Colonic mucosa (tissue), 4 donors: ENCODE measurements at regions not wholly inside any gene's neighbourhood (a gene's known extent, or its start where the extent isn't known, plus 50 kb on each side); places are given as distances from the start of the nearest gene placed in this dataset.

Experiments used
- DNase-seq: peaks from one replicate; pipeline ENCODE4 v3.0.0-alpha.2; 2020
- H3K27ac ChIP-seq: fragments of 200-600 bp; one replicate; pipeline ENCODE4 v1.8.0; 2021
- H3K27me3 ChIP-seq: fragments of 200-600 bp; one replicate; pipeline ENCODE4 v1.8.0; 2021
- H3K36me3 ChIP-seq: fragments of 200-600 bp; one replicate; pipeline ENCODE4 v1.8.0; 2021
- H3K4me1 ChIP-seq: fragments of 200-600 bp; one replicate; pipeline ENCODE4 v1.8.0; 2021; ENCODE audit warnings: mild to moderate bottlenecking
- H3K4me3 ChIP-seq: fragments of 200-600 bp; one replicate; pipeline ENCODE4 v1.8.0; 2021
- H3K9ac ChIP-seq, 2 donors: one replicate each; pipeline ENCODE4 v1.7.0; 2013; ENCODE audit warnings: control low read depth in 2 of 2, low read depth in 2 of 2, low read length in 2 of 2
- H3K9me3 ChIP-seq: fragments of 200-600 bp; one replicate; pipeline ENCODE4 v1.8.0; 2021
- CTCF ChIP-seq: fragments of 200-600 bp; IDR thresholded peaks from one replicate; pipeline ENCODE4 v1.8.0; 2022; ENCODE audit warnings: antibody characterized with exemption, mild to moderate bottlenecking
- intact Hi-C: fragments of 100-400 bp; cut with DNase I; formaldehyde crosslinking; loops from one replicate; pipeline ENCODE4 v1.14.1; 2022
- donor health status: healthy.
- donor health status: DM: no; HTN: no; CAD: no.
- donor health status: DM: no; HTN: no; CAD: no.

- no peak overlapping the region for H3K27ac ChIP-seq
- H3K9me3 ChIP-seq, result no peaks in the 10 kb centered on the region
- H3K36me3 ChIP-seq, result no peaks in the 10 kb centered on the region
- intact Hi-C loops, result no loop called here
- no peak overlapping the region for H3K4me3 ChIP-seq
- H3K27me3 ChIP-seq, result no peaks in the 10 kb centered on the region
- no peak for TF ChIP-seq CTCF
- no peak overlapping the region for H3K9ac ChIP-seq
- DNase-seq, result no peak
- no peaks in the 10 kb centered on the region for H3K4me1 ChIP-seq
These were observed 72.0 kb downstream of the SPRY1 start for GRCh38 chr4:123468479-123469031.

GRCh38 chr4:123469245-123469644 lies 72.7 kb downstream of the SPRY1 start:
- TF ChIP-seq CTCF, result no peak
- intact Hi-C loops, result no loop called here

GRCh38 chr4:123469696-123470095 lies 73.1 kb downstream of the SPRY1 start:
- TF ChIP-seq CTCF, result no peak
- Histone ChIP-seq H3K36me3 (no peaks in the 10 kb centered on the region), H3K9me3 (no peaks in the 10 kb centered on the region), H3K27me3 (no peaks in the 10 kb centered on the region), H3K4me1 (no peaks in the 10 kb centered on the region), H3K4me3 (no peak overlapping the region), H3K27ac (no peak overlapping the region), H3K9ac (no peak overlapping the region)
- intact Hi-C loops, result no loop called here
- DNase-seq, result no peak

More at GRCh38 chr4:123469245-123469644, 72.7 kb downstream of the SPRY1 start:
- Histone ChIP-seq H3K9ac (no peak overlapping the region), H3K27ac (no peak overlapping the region), H3K36me3 (no peaks in the 10 kb centered on the region), H3K4me3 (no peak overlapping the region), H3K4me1 (no peaks in the 10 kb centered on the region), H3K27me3 (no peaks in the 10 kb centered on the region), H3K9me3 (no peaks in the 10 kb centered on the region)
- no peak for DNase-seq

- H3K36me3 ChIP-seq, result no peaks in the 10 kb centered on the region
- intact Hi-C loops, result no loop called here
- no peak for TF ChIP-seq CTCF
- H3K27ac ChIP-seq, result no peak overlapping the region
- H3K27me3 ChIP-seq, result no peaks in the 10 kb centered on the region
- H3K9me3 ChIP-seq, result no peaks in the 10 kb centered on the region
- no peak overlapping the region for H3K9ac ChIP-seq
- no peak overlapping the region for H3K4me3 ChIP-seq
- DNase-seq, result no peak
- H3K4me1 ChIP-seq, result no peaks in the 10 kb centered on the region
These were observed 74.0 kb downstream of the SPRY1 start for GRCh38 chr4:123470640-123471039.

- no peaks in the 10 kb centered on the region for H3K4me1 ChIP-seq
- intact Hi-C loops, result no loop called here
- no peak for DNase-seq
- no peak overlapping the region for H3K4me3 ChIP-seq
- TF ChIP-seq CTCF, result no peak
- no peaks in the 10 kb centered on the region for H3K27me3 ChIP-seq
- H3K27ac ChIP-seq, result no peak overlapping the region
- H3K9ac ChIP-seq, result no peak overlapping the region
- no peaks in the 10 kb centered on the region for H3K9me3 ChIP-seq
- H3K36me3 ChIP-seq, result no peaks in the 10 kb centered on the region
These were observed 75.2 kb downstream of the SPRY1 start for GRCh38 chr4:123471655-123472369.
